Endothelial cell of umbilical vein (primary cell): ENCODE measurements at regions not wholly inside any gene's neighbourhood (a gene's known extent, or its start where the extent isn't known, plus 50 kb on each side); places are given as distances from the start of the nearest gene placed in this dataset.

Experiments used
- CTCF ChIP-seq, 2 donors: IDR thresholded peaks; 1 replicate in 1 of 2; 2 replicates in 1 of 2; pipeline ENCODE4 v1.5.1; 2011; ENCODE audit warnings: low read length in 2 of 2, mild to moderate bottlenecking in 2 of 2, moderate library complexity in 2 of 2, control low read depth in 1 of 2, inconsistent platforms in 1 of 2, low read depth in 1 of 2; ENCODE audit not compliant: insufficient read depth in 1 of 2; ENCODE audit errors: extremely low read depth in 1 of 2
- EZH2 ChIP-seq: IDR thresholded peaks from 2 replicates; pipeline ENCODE4 v1.6.1; 2012; ENCODE audit warnings: borderline replicate concordance, low read depth, mild to moderate bottlenecking, moderate library complexity, low read length, inconsistent platforms; ENCODE audit not compliant: severe bottlenecking
- FOS ChIP-seq: IDR thresholded peaks from 2 replicates; pipeline ENCODE4 v1.6.1; 2011; ENCODE audit warnings: mild to moderate bottlenecking, low read length, moderate library complexity, borderline replicate concordance; ENCODE audit not compliant: insufficient read depth
- JUN ChIP-seq: IDR thresholded peaks from 2 replicates; pipeline ENCODE4 v1.6.1; 2011; ENCODE audit warnings: borderline replicate concordance, low read depth; ENCODE audit not compliant: insufficient read length, insufficient read depth
- MAX ChIP-seq: IDR thresholded peaks from 2 replicates; pipeline ENCODE4 v1.6.1; 2011; ENCODE audit not compliant: insufficient read depth, insufficient read length
- MYC ChIP-seq: IDR thresholded peaks from one replicate; pipeline ENCODE4 v1.6.1; 2011; ENCODE audit warnings: mild to moderate bottlenecking, low read depth, low read length
- POLR2A ChIP-seq: IDR thresholded peaks from 2 replicates; pipeline ENCODE4 v1.6.1; 2012; ENCODE audit warnings: low read depth, mild to moderate bottlenecking, control low read depth, low read length
- POLR2AphosphoS5 ChIP-seq: IDR thresholded peaks from 2 replicates; pipeline ENCODE4 v1.6.1; 2012; ENCODE audit warnings: low read depth, mild to moderate bottlenecking, control low read depth, low read length, moderate library complexity; ENCODE audit not compliant: insufficient read depth

GRCh38 chr10:33721509-33721908 lies 387.0 kb upstream of the NRP1 start:
- TF ChIP-seq CTCF (IDR thresholded peaks at IDR 0.05; ENCODE audit: extremely low read depth in 1 of 2, insufficient read depth in 1 of 2, low read depth in 1 of 2, low read length in 2 of 2) (no peak), MAX (no peak), MYC (no peak), POLR2AphosphoS5 (no peak), EZH2 (no peak), POLR2A (no peak), JUN (no peak), FOS (no peak)
